GM10847 (cell line): ENCODE measurements at regions not wholly inside any gene's neighbourhood (a gene's known extent, or its start where the extent isn't known, plus 50 kb on each side); places are given as distances from the start of the nearest gene placed in this dataset.

Experiments
- POLR2A ChIP-seq: IDR thresholded peaks from 2 replicates; pipeline ENCODE4 v1.6.1; 2011; ENCODE audit not compliant: insufficient read length; ENCODE audit errors: extremely low read depth

DNA sequence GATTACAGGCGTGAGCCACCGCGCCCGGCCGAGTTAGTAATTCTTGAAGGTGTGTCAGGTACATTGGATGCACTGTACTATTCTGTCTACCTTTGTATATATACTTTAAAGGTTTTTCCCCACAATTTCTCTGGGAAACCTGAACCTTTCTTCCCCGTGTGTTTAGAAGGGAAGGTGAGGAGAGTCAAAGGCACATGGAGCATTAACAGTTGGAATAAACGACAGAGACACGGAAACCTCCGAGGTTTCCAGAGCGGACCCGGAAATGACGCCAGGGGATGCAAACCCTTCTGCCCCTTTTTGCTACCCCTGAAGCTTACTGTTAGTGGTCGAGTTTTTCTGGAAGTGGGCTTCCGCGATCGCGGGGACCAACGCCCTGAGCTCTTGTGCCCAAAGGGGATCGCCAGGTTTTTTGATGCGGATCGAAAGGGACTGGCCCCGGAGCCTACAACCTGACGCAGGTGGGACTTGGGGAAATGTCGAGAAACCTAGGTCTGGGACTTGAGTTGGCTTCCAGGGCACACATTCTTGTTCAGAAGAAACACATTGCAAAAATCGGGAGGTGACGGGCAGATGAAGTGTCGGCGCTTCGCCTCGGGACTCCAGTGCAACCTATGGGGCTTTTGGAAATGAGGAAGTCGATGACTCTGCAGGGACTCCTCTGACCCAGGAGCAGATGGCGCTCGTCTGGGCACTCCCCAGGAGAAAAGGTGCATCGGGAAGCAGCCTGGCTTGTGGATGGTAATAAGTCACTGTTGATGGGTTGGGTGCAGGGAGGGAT lies 218.2 kb downstream of the OR2B2 start:
- peak; percentile 30 for TF ChIP-seq POLR2A

DNA sequence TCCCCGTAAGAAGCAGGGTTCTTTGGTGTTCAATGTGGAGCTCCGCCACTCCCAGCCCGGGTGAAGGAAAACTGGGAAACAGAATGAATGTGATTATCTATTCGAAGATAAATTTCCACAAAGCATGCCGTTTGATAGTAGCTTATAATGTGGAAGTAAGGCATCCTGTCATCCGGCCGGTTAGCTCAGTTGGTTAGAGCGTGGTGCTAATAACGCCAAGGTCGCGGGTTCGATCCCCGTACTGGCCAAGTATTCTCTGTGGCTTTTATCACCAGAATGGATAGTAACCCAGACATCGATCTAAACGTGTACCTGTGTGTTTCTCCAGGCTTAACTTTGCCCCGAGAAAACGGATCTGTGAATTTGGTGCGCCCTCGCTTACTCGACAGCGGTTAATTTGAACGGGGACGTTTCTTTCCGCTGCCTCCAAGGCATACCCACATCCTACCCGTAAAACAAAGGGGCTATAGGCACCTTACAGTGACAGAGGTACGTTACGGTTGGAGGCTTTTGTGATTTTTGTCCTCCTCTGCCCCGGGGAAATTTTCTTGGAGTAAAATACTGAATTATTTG lies 215.2 kb upstream of the ZNF184 start:
- TF ChIP-seq POLR2A, result no peak

DNA sequence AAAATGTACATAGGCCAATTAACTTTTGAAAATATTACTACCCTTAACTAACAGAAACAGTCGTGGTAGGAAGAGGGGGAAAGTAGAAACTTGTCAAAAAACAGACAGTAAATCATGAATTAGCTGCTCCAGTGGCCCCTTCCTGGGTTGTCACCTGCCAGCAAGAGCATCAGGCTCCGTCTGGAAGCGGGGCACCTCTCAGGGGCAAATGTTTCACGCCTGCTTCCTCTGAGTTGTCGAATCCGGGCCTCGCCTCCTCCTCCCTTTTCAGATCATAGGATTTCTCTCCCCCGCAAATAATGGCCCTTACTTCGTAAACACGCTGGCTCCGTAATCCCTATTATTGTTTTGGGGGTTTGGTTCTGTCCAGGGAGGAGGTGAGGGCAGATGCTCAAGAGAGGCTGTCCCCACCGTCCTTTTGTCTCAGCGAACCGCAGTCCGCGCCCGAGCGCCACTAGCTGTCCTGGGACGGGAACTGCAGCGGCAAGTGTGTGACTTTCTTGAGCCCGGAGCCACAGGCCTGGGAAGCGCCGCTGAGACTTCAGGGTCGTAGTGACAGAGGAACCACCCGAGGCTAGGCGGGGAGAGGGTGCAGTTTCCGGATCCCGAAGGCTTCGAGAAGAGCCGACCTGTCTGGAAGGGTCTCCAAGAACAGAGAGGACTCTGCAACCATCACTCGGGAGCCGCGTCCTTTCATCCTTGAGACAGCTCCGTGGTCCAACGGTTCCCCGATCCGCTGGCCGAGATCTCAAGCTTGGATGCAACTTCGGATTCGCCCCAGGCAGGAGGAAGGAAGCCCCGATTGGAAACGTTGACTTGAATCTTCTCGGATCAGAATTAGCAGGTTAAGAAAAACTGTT lies 214.5 kb upstream of the ZNF184 start:
- no peak for TF ChIP-seq POLR2A

DNA sequence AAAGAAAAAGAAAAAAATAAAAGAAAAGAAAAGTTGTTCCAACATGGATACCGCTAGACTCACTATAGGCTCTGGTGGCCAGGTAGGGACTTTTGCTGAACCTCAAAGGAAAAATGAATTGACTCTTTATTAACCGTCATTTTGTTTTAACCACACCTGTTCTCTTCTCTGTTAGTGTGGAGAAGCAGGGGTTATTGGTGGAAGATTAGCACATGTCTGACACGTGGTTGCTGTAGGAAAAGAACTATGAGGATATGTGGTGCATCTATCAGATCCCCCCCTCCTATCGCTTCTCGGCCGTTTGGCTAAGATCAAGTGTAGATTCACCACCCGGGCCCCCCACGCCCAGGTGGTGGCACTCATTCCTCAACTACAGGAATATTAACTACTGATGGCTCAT lies 212.4 kb upstream of the ZNF184 start:
- TF ChIP-seq POLR2A, result no peak

DNA sequence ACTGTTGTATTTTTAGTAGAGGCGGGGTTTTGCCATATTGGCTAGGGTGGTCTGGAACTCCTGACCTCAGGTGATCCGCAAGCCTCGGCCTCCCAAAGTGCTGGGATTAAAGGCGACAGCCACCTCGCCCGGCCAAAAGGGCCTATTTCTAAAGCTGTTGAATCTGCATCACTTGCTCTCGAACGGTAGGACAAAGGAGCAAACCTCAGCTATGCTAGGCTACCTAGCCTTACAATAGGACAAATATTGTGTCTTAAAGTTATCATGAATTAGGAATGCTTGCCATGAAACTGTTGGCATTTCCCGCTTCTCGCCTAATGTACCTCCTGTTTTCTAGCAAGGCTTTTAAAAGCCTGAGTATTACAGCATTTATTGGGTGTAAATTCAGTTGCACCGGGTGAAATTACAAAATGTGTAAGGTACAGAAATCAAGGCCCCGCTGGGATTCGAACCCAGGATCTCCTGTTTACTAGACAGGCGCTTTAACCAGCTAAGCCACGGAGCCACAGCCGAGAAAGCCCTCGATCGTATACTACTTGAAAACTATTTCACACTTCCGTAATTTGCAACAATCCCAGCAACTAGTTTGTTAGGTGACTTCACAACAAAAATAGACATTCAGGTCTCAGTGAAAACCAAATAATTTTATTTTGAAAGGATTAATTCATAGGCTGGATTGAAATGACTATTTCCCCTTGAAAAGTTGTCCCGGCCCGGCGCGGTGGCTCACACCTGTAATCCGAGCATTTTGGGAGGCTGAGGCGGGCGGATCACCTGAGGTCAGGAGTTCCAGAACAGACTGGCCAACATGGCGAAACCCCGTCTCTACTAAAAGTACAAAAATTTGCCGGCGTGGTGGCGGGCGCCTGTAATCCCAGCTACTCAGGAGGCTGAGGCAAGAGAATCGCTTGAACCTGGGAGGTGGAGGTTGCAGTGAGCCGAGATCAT lies 211.6 kb upstream of the ZNF184 start:
- no peak for TF ChIP-seq POLR2A

DNA sequence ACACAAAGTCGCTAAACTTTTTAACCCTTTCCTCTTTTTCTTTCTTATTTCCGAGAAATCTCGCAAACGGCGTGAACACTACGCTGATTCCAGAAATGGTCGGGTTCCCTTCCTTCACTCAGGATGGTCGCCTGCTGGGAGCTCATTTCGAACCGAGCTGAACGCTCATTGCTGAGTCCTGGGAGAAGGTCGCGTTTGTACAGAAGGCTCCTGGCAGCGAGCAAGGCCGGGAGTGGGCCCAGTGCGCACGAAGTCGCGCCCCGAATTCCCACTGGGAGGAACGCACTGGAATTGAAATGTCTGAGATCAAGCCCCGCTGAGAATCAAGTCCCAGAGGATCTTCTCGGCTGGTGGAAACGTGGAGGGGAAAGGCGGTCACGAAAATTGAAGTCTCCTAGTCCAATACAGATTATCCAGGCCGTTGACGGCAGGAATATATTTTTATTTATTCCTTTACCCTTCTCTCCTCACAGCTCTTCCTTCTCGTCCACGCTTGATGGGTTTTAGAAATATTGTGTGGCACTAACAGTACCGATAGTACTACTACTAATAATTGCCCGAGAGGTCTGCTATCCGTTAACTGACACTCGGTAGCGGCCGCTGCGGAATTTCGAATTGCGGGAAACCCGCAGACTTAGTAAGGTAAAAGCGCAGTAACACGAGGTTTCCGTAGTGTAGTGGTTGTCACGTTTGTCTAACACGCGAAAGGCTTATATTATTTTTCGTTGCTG lies 207.2 kb upstream of the ZNF184 start:
- no peak for TF ChIP-seq POLR2A

DNA sequence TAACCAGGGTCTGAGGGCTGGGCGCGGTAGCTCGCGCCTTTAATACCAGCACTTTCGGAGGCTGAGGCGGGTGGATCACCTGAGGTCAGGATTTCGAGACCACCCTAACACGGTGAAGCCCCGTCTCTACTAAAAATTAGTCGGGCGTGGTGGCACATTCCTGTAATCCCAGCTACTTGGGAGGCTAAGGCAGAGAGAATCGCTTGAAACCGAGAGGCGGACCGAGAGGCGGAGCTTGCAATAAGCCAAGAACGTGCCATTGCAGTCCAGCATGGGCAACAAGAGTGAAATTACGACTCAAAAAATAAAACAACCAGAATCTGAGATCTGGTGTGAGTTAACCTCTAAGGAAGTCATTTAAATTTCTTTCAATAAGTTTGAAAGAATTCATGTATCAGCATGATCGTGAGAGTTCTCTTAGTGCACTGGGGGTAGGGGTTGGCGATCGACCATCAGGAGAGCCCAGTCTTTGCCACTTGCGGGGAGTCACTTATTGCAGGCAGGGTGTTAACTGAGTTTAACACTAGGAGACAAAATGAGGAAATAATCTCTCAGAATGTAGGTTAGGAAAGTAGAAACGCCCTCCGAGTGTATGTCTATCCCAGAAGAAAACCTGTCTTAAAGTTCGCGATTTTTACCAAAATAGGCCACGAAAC lies 206.5 kb upstream of the ZNF184 start:
- TF ChIP-seq POLR2A, result no peak

DNA sequence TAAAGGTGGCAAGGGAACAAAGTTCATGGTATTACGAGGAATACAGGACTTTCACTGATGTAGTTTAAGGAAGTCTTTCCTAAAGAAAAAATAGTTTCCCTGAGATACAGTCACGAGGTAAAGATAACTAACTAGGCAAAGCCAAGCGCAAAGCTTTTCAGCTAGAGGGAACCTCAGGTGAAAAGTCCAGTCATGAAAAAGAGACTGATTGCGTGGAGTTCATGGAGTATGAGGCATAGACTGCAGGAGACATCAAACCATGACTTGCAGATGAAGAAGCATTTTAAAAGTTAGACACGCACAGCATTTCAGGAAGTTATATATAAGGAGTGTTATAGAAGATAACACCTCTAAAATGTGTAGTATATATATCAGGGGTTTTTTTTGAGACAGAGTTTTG lies 205.6 kb upstream of the ZNF184 start:
- TF ChIP-seq POLR2A, result no peak

DNA sequence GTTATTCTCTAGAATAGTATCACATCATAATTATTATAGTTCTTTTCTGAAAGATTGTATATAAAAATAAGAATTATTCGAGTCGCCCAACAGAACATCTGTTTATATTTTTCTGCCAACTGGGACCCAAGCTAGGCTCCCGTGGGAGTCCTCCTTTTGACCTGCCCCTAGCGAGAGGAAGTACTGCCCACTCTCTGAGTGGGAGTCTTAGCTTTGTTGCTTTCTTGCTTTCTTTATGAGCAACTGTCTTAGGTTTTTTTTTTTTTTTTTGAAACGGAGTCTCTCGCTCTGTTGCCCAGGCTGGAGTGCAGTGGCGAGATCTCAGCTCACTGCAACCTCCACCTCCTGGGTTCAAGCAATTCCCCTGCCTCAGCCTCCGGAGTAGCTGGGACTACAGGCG lies 202.0 kb upstream of the ZNF184 start:
- TF ChIP-seq POLR2A, result no peak

DNA sequence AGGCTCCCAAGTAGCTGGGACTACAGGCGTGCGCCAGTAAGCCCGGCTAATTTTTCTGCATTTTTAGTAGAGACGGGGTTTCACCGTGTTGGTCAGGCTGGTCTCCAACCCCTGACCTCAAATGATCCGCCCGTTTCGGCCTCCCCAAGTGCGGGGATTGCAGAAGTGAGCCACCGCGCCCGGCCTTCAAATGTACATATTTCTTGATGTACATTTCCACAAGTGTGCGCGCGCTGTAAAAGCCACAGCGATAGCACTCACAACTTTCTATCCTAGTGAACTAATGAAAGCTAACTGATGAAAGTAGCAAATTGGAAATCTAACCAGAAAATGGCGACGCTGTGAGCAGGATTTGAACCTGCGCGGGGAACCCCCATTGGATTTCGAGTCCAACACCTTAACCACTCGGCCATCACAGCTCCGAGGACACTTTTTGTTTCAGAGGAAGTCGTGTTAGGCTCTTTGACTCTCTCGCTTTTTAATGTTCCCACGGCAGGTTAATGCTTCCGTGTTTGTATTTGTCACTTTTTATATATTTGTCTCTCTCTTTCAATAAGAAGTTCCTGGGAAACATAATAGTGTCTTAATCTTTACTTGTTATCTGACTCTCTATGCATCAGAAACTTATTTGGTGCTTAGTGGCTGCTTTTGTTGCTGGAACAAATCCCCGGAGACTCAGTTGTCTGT lies 199.4 kb upstream of the ZNF184 start:
- no peak for TF ChIP-seq POLR2A

DNA sequence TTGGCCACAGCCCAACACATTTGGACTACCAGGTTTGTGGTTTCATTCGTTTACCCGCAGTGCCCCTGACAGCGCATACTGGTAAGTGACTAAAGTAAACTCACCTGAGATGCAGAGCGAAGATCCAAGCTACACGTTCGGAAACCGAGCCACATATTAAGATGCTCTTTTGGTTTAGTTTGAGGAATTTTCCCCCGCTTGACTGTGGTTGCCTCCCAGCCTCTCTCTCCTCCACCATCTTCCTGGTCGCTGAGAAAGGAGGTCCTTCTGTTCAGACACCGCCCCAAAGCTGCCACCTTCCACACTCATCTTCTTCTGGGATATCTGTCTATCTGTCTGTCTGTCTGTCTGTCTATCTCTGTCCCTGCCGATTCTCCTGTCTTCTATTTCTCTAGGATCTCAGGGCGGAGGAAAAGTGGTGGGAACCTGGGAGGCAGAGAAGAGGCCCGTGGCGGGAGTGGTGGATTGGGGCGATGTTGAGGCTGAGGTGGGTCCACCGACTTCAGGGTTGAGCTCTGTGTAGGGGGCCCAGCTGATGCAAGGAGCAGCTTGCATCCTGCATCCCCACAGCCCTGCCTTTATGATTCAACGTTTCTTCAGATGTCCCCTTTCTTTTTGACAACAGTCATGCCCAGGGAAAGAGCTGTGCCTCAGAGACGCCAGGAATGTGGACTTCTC lies 196.9 kb upstream of the ZNF184 start:
- TF ChIP-seq POLR2A, result no peak

DNA sequence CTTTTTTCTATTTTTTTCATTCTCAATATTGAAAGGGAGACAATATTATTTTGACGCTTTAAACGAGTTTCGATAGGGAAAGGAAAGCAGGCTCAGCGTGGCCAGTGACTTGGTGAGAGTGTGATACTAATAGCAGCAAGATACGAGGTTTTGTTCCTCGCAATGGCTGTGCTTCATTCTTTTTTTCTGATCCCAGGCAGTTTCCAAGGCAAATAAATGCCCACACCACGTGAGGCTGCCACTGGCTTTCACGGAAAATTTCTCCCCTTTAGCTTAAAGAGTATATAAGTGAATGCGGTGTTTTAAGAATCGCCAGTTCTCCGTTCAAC lies 196.4 kb upstream of the ZNF184 start:
- no peak for TF ChIP-seq POLR2A
